ENCODE measurements at regions not wholly inside any gene's neighbourhood (a gene's known extent, or its start where the extent isn't known, plus 50 kb on each side); places are given as distances from the start of the nearest gene placed in this dataset.

- CTCF ChIA-PET: no interaction called here
- Histone ChIP-seq H3K9ac (replicated peaks; ENCODE audit: extremely low read depth, insufficient read depth, low read length) (no peak overlapping the region), H3K4me3 (replicated peaks in 1 of 3; ENCODE audit: insufficient read depth in 1 of 3, low read depth in 1 of 3, low read length in 3 of 3) (no peak overlapping the region), H3K27ac (ENCODE audit: insufficient read depth, low read depth, low read length) (no peak overlapping the region), H3K9me1 (replicated peaks; ENCODE audit: control insufficient read depth, extremely low read depth, insufficient read depth, low read length) (no peaks in the 10 kb centered on the region), H3K9me3 (replicated peaks; ENCODE audit: control insufficient read depth, insufficient read depth, low read length) (no peaks in the 10 kb centered on the region), H3K4me1 (ENCODE audit: control insufficient read depth, extremely low read depth, insufficient read depth, low read length) (no peaks in the 10 kb centered on the region), H3K36me3 (ENCODE audit: control insufficient read depth in 2 of 2, extremely low read depth in 1 of 2, insufficient read depth in 2 of 2, low read length in 2 of 2) (no peaks in the 10 kb centered on the region), H3K27me3 (ENCODE audit: control insufficient read depth in 2 of 2, insufficient read depth in 2 of 2, low read length in 2 of 2) (no peaks in the 10 kb centered on the region), H4K20me1 (replicated peaks; ENCODE audit: control insufficient read depth, extremely low read depth, insufficient read depth, low read length) (no peaks in the 10 kb centered on the region), H2AFZ (ENCODE audit: low read depth, low read length) (no peak overlapping the region), H3K79me2 (ENCODE audit: control insufficient read depth, insufficient read depth, low read length) (no peaks in the 10 kb centered on the region), H3K4me2 (ENCODE audit: insufficient read depth, low read length) (no peak overlapping the region)
- dilution Hi-C loops (cut with MboI; ENCODE audit: extremely low pct_ligation_motif_present, low sequenced_read_pairs): no loop called here
- no peak for TF ChIP-seq FOS (IDR thresholded peaks at IDR 0.05; ENCODE audit: borderline replicate concordance, insufficient read depth, low read length)
- TF ChIP-seq JUN (IDR thresholded peaks at IDR 0.05; ENCODE audit: borderline replicate concordance, insufficient read depth, insufficient read length, low read depth): no peak
- TF ChIP-seq POLR2A (IDR thresholded peaks at IDR 0.05; ENCODE audit: low read depth, low read length): no peak
- no peak for TF ChIP-seq CTCF (IDR thresholded peaks at IDR 0.05; ENCODE audit: extremely low read depth in 1 of 2, insufficient read depth in 1 of 2, low read depth in 1 of 2, low read length in 2 of 2)
- no peak for TF ChIP-seq EZH2 (IDR thresholded peaks at IDR 0.05; ENCODE audit: borderline replicate concordance, low read depth, low read length, severe bottlenecking)
- no peak for TF ChIP-seq GATA2 (IDR thresholded peaks at IDR 0.05; ENCODE audit: insufficient read depth, insufficient read length, low read depth, low read length)
- TF ChIP-seq MAX (IDR thresholded peaks at IDR 0.05; ENCODE audit: insufficient read depth, insufficient read length): no peak
- no peak for TF ChIP-seq POLR2AphosphoS5 (IDR thresholded peaks at IDR 0.05; ENCODE audit: insufficient read depth, low read depth, low read length)
- TF ChIP-seq MYC (IDR thresholded peaks at IDR 0.05; ENCODE audit: low read depth, low read length): no peak
- FAIRE-seq (no peak), DNase-seq (ENCODE audit: low read depth, low spot score) (no peak)
- POLR2A ChIA-PET: no interaction called here
- intact Hi-C loops (cut with micrococcal nuclease): no loop called here
- BruUV-seq (replicated peaks): no TSS peak
Measured at GRCh38 chr3:163951397-163951987, 1126.8 kb downstream of the SI start.

Data from endothelial cell of umbilical vein (primary cell).